SK-N-SH treated with all-trans-retinoic acid at 6 μM for 48 hours (cell line): ENCODE measurements at regions not wholly inside any gene's neighbourhood (a gene's known extent, or its start where the extent isn't known, plus 50 kb on each side); places are given as distances from the start of the nearest gene placed in this dataset.

ENCODE experiments used
- ATAC-seq: fragments of 200-7000 bp; cut with Tn5 transposase; 3 replicates; pipeline ENCODE4 v1.9.1; 2020; ENCODE audit warnings: mild to moderate bottlenecking, moderate library complexity
- ARNTL ChIP-seq: fragments of 450-650 bp; formaldehyde crosslinking; IDR thresholded peaks from 2 replicates; pipeline ENCODE4 v1.5.0; 2020; ENCODE audit warnings: low read depth, mild to moderate bottlenecking, moderate library complexity, borderline replicate concordance
- BACH2 ChIP-seq: fragments of 250-450 bp; sonication (Bioruptor Pico); IDR thresholded peaks from 2 replicates; pipeline ENCODE4 v1.9.0; 2021; ENCODE audit warnings: mild to moderate bottlenecking, borderline replicate concordance
- CSDC2 ChIP-seq: fragments of 250-450 bp; sonication (Bioruptor Pico); IDR thresholded peaks from 2 replicates; pipeline ENCODE4 v1.5.0; 2020; ENCODE audit warnings: mild to moderate bottlenecking, moderate library complexity
- CSRNP3 ChIP-seq: fragments of 250-450 bp; sonication (Bioruptor Pico); IDR thresholded peaks from 2 replicates; pipeline ENCODE4 v1.5.1; 2021; ENCODE audit warnings: mild to moderate bottlenecking, moderate library complexity
- GLIS3 ChIP-seq: fragments of 250-450 bp; sonication (Bioruptor Pico); IDR thresholded peaks from 2 replicates; pipeline ENCODE4 v1.5.0; 2020; ENCODE audit warnings: mild to moderate bottlenecking, moderate library complexity
- ISL1 ChIP-seq: fragments of 250-450 bp; sonication (Bioruptor Pico); IDR thresholded peaks from 2 replicates; pipeline ENCODE4 v2.1.2; 2022; ENCODE audit warnings: mild to moderate bottlenecking, moderate library complexity
- OSR1 ChIP-seq: fragments of 250-450 bp; sonication (Bioruptor Pico); IDR thresholded peaks from 2 replicates; pipeline ENCODE4 v1.8.0; 2022; ENCODE audit warnings: moderate library complexity, mild to moderate bottlenecking, inconsistent platforms
- POU6F1 ChIP-seq: fragments of 250-450 bp; sonication (Bioruptor Pico); IDR thresholded peaks from 2 replicates; pipeline ENCODE4 v1.8.0; 2021; ENCODE audit warnings: low read depth, mild to moderate bottlenecking, moderate library complexity, borderline replicate concordance
- PPARA ChIP-seq: fragments of 250-450 bp; sonication (Bioruptor Pico); IDR thresholded peaks from 2 replicates; pipeline ENCODE4 v1.5.0; 2020; ENCODE audit warnings: mild to moderate bottlenecking, borderline replicate concordance
- RARB ChIP-seq: fragments of 250-450 bp; sonication (Bioruptor Pico); IDR thresholded peaks from 2 replicates; pipeline ENCODE4 v1.8.0; 2021; ENCODE audit warnings: mild to moderate bottlenecking, moderate library complexity
- SNAI2 ChIP-seq: fragments of 250-450 bp; sonication (Bioruptor Pico); IDR thresholded peaks from 2 replicates; pipeline ENCODE4 v1.5.0; 2020; ENCODE audit warnings: mild to moderate bottlenecking, moderate library complexity
- TCF4 ChIP-seq: fragments of 250-450 bp; sonication (Bioruptor Pico); IDR thresholded peaks from 2 replicates; pipeline ENCODE4 v1.8.0; 2021; ENCODE audit warnings: mild to moderate bottlenecking, moderate library complexity, borderline replicate concordance
- TOX ChIP-seq: fragments of 250-450 bp; sonication (Bioruptor Pico); IDR thresholded peaks from 2 replicates; pipeline ENCODE4 v1.8.0; 2021; ENCODE audit warnings: mild to moderate bottlenecking, moderate library complexity, borderline replicate concordance
- ZC3H10 ChIP-seq: fragments of 250-450 bp; sonication (Bioruptor Pico); IDR thresholded peaks from 2 replicates; pipeline ENCODE4 v1.5.1; 2021; ENCODE audit warnings: mild to moderate bottlenecking, moderate library complexity
- ZFP3 ChIP-seq: fragments of 250-450 bp; sonication (Bioruptor Pico); IDR thresholded peaks from 2 replicates; pipeline ENCODE4 v1.5.0; 2020; ENCODE audit warnings: mild to moderate bottlenecking, moderate library complexity
- ZFP30 ChIP-seq: fragments of 450-650 bp; formaldehyde crosslinking; IDR thresholded peaks from 2 replicates; pipeline ENCODE4 v1.5.0; 2022; ENCODE audit warnings: mild to moderate bottlenecking, moderate library complexity
- ZNF565 ChIP-seq: fragments of 450-650 bp; formaldehyde crosslinking; conservative IDR thresholded peaks from 2 replicates; pipeline ENCODE4 v1.5.0; 2020; ENCODE audit warnings: low read depth, mild to moderate bottlenecking, moderate library complexity
- ZNF70 ChIP-seq: fragments of 450-650 bp; formaldehyde crosslinking; IDR thresholded peaks from 2 replicates; pipeline ENCODE4 v1.5.0; 2020; ENCODE audit warnings: mild to moderate bottlenecking, moderate library complexity
- ZNF8 ChIP-seq: fragments of 450-650 bp; formaldehyde crosslinking; IDR thresholded peaks from 2 replicates; pipeline ENCODE4 v1.5.0; 2020; ENCODE audit warnings: mild to moderate bottlenecking, moderate library complexity
- TF ChIP-seq, protein P1 (sequence below): fragments of 250-450 bp; sonication (Bioruptor Pico); IDR thresholded peaks from 2 replicates; pipeline ENCODE4 v1.5.1; 2020; ENCODE audit warnings: low read depth, mild to moderate bottlenecking, moderate library complexity
- TF ChIP-seq, protein P2 (sequence below): fragments of 250-450 bp; sonication (Bioruptor Pico); IDR thresholded peaks from 2 replicates; pipeline ENCODE4 v1.5.0; 2020; ENCODE audit warnings: mild to moderate bottlenecking, moderate library complexity

DNA sequence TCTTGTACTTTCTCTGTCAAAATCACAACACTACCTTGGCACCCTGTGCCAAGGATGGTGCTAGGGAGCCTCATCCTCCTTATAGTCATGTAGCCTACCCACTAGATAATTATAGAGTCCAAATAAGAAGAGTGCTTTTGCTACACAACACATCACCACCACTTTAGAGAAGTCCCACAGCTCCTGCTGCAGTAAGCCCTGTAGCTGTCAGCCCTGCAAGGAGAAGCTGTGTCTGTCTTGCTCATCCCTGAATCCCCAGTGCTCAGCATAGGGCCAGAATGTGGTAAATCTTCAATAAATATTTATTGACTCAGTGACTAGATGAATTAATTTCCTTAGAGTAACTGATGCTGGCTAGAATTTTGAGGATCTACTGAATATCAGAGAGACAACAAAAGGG lies 190.8 kb downstream of the ZNF621 start (continued):
- no peak for TF ChIP-seq SNAI2 (CRISPR knock-in tag)
- TF ChIP-seq ZNF70 (CRISPR knock-in tag), result no peak
- no peak for TF ChIP-seq RARB
- TF ChIP-seq, protein P1, sequence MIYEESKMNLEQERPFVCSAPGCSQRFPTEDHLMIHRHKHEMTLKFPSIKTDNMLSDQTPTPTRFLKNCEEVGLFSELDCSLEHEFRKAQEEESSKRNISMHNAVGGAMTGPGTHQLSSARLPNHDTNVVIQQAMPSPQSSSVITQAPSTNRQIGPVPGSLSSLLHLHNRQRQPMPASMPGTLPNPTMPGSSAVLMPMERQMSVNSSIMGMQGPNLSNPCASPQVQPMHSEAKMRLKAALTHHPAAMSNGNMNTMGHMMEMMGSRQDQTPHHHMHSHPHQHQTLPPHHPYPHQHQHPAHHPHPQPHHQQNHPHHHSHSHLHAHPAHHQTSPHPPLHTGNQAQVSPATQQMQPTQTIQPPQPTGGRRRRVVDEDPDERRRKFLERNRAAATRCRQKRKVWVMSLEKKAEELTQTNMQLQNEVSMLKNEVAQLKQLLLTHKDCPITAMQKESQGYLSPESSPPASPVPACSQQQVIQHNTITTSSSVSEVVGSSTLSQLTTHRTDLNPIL (CRISPR knock-in tag), result no peak
- no peak for TF ChIP-seq ISL1 (CRISPR knock-in tag)

DNA sequence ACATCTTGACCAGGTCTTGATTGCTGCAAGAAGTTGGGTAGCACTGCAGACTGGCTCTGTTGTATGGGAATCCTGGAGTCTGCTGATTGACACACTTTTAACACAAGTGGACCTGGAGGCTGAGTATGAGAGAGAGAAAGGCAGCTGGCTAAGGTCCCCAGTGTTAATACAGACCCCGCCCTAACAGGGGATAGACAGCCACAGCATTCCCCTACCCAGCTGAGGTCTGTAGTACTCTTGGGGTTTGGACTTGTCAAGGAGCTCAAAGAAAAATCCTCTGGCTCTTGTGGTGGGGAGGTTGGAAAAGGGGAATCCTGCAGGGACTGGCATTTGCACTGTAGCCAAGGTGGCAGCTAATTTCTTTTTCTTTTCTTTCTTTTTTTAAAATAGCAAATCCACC lies 192.7 kb downstream of the ZNF621 start:
- no peak for ATAC-seq
- TF ChIP-seq ISL1 (CRISPR knock-in tag) (no peak), GLIS3 (CRISPR knock-in tag) (no peak), ZFP3 (no peak), CSRNP3 (CRISPR knock-in tag) (no peak)
- TF ChIP-seq, protein P2, sequence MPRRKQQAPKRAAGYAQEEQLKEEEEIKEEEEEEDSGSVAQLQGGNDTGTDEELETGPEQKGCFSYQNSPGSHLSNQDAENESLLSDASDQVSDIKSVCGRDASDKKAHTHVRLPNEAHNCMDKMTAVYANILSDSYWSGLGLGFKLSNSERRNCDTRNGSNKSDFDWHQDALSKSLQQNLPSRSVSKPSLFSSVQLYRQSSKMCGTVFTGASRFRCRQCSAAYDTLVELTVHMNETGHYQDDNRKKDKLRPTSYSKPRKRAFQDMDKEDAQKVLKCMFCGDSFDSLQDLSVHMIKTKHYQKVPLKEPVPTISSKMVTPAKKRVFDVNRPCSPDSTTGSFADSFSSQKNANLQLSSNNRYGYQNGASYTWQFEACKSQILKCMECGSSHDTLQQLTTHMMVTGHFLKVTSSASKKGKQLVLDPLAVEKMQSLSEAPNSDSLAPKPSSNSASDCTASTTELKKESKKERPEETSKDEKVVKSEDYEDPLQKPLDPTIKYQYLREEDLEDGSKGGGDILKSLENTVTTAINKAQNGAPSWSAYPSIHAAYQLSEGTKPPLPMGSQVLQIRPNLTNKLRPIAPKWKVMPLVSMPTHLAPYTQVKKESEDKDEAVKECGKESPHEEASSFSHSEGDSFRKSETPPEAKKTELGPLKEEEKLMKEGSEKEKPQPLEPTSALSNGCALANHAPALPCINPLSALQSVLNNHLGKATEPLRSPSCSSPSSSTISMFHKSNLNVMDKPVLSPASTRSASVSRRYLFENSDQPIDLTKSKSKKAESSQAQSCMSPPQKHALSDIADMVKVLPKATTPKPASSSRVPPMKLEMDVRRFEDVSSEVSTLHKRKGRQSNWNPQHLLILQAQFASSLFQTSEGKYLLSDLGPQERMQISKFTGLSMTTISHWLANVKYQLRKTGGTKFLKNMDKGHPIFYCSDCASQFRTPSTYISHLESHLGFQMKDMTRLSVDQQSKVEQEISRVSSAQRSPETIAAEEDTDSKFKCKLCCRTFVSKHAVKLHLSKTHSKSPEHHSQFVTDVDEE (CRISPR knock-in tag), result no peak

- TF ChIP-seq OSR1 (CRISPR knock-in tag) (no peak), ISL1 (CRISPR knock-in tag) (no peak), ZC3H10 (no peak), ZNF8 (CRISPR knock-in tag) (no peak), ZNF565 (CRISPR knock-in tag) (no peak)
- ATAC-seq, result no peak
These were observed 193.4 kb downstream of the ZNF621 start for GRCh38 chr3:40718209-40718608.

DNA sequence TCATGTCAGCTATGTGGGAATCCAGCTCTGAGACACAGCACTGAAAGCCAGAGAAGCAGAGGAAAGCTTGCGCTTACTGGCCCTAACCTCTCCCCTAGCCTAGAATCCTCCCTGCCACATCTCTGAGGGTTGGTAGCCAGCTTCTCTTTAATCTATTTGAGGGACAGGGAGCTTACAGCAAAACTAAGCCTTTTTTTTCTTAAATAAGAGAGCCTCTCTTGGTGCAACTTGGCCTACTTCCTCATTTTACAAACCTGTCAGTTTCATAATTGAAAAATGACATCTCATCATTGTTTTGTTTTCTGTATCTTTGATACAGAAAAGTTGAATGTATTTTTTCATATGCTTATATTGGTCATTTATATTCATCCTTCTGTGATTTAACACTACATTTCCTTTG lies 193.9 kb downstream of the ZNF621 start:
- no peak for ATAC-seq
- TF ChIP-seq OSR1 (CRISPR knock-in tag) (no peak), ZNF565 (CRISPR knock-in tag) (no peak), ISL1 (CRISPR knock-in tag) (no peak), ZNF8 (CRISPR knock-in tag) (no peak), TOX (CRISPR knock-in tag) (no peak), CSDC2 (CRISPR knock-in tag) (no peak), PPARA (CRISPR knock-in tag) (no peak), GLIS3 (CRISPR knock-in tag) (no peak), CSRNP3 (CRISPR knock-in tag) (no peak)

DNA sequence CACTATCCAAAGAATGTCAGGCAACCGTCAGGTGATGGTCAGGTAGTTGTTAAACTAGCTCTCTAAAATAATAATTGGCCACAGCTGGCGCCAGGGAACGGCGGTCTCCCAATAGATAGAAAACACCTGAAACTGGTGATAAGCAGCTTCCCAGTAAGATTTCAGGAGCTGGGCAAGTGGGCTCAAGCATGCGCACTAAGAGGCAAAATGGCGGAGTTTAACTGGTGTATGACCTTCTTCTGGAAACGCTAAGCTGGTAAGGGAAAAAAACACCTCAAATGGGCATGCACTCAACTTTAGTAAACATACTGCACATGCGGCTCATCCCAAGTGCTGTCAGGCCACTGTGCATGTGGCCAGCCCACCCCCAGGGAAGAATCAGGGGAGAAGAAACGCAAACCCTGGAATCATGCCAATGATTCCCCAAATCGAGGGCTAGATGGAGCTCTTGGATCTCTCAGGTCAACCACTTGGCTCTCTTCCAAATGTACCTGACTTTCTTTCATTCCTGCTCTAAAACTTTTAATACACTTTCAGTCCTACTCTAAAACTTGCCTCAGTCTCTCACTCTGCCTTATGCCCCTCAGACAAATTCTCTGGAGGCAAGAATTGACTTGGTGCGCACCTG lies 195.0 kb downstream of the ZNF621 start:
- ATAC-seq, result no peak

More for the DNA sequence above, 195.0 kb downstream of the ZNF621 start:
- TF ChIP-seq SNAI2 (CRISPR knock-in tag), result no peak
- no peak for TF ChIP-seq ARNTL
- TF ChIP-seq ZNF8 (CRISPR knock-in tag), result no peak
- TF ChIP-seq BACH2 (CRISPR knock-in tag), result no peak
- TF ChIP-seq GLIS3 (CRISPR knock-in tag), result no peak
- TF ChIP-seq PPARA (CRISPR knock-in tag), result no peak
- no peak for TF ChIP-seq TCF4 (CRISPR knock-in tag)
- TF ChIP-seq RARB, result no peak
- TF ChIP-seq POU6F1 (CRISPR knock-in tag), result no peak
- TF ChIP-seq CSDC2 (CRISPR knock-in tag), result no peak
- no peak for TF ChIP-seq ZFP30 (CRISPR knock-in tag)
